NCI-H146 (cell line): ENCODE measurements at regions not wholly inside any gene's neighbourhood (a gene's known extent, or its start where the extent isn't known, plus 50 kb on each side); places are given as distances from the start of the nearest gene placed in this dataset.

Experiments
- DNase-seq: peaks from one replicate; lab custom pipeline; 2025; lab: John Stamatoyannopoulos, UW

DNA sequence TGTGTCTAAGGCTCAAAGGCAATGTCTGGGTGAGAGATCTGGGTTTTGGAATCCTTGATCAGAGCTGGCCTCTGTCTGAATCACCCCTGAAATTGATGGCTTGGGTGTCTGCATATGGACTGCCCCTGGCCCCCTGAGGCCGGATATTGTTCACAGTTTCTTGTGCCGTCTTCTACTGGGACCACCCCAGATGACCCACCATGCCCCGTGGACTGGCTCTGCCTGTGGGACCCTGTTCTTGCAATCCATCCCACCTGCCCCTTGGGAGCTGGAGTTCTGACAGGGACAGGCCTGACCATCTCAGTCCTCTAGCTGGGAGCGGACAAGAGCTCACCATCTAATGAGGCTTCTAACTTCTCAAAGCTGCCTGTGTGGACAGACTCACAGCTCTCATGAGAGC is 119.9 kb downstream of the FAM43A start:
- no peak for DNase-seq

DNA sequence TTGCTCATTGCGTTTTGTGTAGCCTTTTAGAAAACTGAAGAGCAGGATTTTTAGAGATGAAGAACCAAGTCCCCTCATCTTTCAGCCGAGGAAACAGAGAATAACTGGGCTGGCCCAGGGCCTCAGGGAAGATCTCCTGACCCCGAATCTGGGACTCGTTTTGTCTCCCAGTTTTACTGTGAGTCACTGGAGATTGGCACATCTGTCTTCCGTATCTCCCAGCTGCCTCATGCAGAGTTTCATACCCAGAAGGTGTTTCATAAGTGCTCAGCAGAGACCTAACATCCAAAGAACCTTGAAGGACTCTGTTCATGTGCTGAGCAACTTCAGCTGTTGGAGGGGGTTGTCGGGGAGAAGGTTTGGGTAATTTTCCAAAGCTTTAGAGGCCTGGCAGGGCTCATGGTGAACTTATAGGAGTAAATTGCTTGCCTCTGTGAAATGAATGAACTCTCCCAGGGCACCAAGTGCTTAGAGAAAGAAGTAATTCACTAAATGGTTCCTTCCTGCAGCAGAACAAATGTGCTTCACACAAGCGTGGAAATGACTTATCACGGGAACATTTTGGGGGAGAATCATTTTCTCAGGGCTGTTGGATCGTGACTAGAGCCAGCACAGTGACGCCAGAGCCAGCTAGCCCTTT is 121.4 kb downstream of the FAM43A start:
- no peak for DNase-seq

DNA sequence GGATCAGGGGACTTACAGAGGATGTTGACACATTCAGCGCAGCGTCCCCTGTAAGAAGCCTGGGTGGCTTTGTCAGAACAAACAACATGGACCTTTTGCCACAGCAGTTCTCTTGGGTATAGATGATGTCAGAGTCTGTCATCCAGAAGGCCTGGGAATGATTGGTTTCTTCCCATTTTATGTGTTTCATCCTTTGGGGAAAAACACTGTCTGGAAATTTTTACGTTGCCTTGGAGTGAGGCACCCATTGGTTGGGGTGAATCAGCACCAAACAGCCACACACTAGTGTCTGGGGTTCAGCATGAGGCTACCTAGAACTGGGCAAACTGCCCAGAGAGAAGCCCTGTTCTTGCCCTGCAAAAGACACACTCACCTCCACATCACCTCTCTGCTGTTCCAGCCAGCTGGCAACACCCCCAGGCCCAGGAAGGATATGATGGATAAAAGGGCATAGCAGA is 123.0 kb downstream of the FAM43A start:
- no peak for DNase-seq

DNA sequence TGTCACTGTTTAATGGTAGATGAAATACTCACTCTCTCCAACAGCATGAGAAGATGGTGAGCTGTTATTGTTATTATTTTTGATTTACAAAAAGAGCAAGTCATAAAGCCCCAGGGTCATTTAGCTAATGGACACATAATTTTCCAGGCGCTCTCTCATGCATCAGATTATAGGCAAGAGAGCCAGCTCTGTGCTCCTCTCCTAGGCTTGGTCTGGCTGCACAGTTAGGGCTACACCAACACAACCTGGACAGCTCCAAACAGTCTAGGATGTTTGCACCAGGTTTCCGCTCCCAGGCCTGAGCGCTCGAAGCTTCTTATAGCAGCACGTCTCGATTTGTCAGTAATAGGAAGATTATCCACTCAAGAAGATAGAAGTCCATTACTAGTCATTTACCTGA is 123.7 kb downstream of the FAM43A start:
- DNase-seq, result no peak

DNA sequence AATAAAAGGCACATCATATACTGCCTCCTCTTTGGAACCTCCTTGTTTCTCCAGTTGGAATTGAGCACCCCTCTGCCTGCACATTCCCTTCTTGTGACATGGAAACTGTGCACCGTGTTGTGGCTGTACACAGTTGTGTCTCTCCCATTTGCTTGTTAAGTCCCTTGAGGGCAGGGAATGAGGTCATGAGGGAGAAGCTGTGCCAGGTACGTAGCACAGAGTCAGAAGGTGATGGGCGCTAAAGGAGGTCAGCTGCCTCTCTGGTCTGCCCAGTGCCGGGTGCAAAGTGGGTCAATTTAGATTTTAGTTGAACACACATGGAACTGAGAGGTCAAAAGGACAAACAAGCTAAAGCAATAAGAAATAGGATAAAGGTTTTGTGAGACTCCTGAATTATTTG is 124.4 kb downstream of the FAM43A start:
- no peak for DNase-seq

DNA sequence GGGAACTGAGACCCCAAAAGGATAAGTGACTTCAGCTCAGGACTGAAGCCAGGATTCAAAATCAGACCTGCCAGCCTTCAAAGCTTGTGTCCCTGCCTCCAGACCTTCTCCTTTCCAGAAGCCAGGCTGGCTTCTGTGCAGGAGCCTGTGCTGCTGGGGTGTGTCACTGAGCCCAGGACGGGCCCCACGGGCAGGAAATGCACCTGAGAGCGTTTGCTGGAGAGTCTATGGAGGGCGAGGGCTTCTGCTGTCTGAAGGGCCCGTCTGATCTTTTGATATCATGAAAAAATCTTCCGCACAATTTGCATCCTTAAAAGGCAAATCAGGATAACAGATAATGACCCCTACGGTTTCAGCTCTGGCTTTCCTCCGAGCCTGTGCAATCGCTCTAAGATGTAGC is 125.4 kb downstream of the FAM43A start:
- no peak for DNase-seq

DNA sequence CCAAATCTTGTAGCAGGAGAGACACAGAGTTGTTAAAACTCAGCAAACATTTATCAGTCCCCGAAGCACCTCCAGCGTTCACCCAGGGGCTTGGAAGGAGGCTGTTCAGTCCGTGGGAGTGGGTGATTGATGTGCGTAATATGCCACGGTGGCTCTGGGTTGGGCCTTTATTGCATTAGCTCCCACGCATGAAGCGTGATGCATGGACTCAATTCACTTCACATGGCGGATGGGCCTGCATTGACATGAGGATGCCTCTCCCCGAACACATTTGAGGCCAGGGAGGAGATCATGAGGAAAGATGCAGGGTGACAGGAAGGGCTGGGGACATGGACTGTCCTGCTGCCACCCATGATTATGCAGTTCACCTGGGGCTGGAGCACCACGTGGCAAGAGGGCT is 126.5 kb downstream of the FAM43A start:
- no peak for DNase-seq

DNA sequence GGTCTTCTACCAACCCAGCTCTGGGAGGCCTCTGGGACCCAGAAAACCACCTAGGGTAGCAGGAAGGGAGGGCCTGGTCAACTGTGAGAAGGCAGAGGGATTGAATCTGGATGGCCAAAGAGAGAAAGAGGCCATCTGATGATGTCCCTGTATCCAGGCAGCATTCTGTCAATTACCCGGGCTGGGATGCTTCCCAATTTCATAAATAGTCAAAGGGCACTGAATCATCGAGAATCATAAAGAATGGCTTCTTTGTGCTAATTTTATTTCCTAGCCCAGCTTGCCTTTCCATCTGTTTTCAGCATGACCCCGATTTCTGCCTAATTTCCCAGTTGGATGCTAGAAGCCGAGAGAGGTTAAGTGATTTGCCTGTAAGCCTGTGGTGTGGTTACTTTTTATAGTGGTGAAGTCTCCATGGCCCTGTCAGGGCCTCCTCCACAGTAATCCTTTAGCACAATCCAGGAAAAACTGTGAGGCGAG is 129.2 kb downstream of the FAM43A start:
- DNase-seq, result no peak

DNA sequence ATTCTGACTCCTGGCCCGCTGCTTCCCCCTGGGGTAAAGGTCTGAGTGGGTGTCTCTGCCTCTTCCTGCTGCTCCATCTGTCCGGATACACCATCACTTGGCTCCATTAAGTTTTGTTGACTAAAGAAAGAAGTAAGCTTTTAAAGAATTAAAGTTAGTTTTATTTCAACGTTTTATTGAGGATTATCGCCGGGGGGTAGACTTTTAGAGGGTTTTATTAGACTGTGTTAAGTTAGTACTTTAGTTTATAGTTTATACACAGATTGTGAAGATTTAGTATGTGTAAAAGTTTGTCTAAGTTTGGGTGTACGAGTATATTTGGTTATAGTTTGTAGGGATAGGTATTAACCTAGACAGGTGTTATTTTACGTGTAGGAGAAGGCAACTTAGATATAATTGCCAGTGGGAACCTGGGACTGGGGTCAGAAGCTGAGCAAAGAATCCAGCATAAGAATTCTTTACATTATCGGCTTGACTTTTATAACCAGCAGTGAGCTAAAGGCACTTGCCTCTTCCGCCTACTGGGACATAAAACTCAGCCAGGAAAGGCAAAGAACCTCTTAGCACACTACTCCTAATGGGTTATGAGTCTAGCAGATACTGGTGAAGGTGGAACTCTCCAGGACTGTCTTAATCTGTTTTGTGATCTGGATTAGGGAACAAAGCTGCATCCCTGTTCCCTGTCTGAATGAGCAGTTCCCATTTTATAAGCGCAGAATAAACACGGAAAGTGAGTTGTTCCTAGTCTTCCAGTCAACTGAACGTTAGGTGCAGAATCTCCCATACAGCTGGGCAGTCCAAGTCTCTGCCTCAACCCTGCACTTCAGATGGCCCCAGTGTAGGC is 131.3 kb downstream of the FAM43A start:
- DNase-seq, result no peak

DNA sequence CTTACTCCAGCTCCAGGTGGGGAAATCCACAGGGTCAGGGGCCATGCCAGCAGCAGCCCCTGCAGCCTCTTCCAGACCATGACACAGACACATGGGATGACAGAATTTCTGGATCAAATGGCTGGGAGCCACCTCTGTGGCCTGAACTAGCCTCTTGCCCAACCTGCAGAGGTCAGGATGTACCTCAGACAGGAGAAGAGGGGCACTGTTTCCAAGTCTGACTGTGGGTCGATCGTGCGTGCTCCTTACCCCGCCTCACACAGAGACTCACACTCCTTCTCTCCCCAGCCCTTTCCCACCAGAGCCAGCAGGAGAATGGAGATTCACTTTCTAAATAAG is 131.9 kb downstream of the FAM43A start:
- DNase-seq, result no peak

DNA sequence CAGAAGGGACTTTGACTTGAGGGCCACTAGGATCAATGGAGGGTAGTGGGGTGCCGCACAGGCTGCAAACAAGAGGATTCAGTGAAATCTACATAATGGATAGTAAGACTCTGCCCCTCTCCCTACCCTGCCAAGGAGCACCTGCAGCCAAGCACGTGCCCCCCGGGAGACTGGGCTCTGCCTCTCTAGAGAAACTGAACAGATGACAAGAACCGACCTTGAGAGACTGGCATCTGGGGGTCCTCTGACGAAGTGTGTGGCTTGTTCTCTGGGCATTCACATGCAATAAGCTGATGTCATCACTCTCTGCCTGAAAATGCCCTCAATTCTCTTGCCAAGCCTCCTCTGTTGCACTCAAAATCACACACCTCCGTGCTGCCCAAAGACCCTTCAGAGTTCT is 132.3 kb downstream of the FAM43A start:
- DNase-seq, result no peak

DNA sequence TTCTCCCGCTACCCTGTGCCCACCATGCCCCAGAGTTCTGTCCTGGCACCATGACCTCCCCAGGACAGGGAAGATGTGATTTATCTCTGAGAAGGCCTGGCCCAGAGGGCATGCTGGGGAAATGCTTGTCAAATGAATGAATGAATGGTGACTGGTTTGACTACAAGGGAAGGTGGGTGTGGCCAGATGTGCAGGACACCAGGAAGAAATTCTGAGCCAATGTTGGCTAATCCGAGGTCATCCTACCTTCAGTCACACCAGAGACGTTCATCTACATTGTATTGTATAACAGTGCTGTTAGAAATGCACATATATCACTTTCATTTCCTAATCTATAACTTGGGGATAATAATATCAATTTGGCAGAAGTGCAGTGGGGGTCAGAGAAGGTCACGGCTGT is 138.4 kb downstream of the FAM43A start:
- no peak for DNase-seq

DNA sequence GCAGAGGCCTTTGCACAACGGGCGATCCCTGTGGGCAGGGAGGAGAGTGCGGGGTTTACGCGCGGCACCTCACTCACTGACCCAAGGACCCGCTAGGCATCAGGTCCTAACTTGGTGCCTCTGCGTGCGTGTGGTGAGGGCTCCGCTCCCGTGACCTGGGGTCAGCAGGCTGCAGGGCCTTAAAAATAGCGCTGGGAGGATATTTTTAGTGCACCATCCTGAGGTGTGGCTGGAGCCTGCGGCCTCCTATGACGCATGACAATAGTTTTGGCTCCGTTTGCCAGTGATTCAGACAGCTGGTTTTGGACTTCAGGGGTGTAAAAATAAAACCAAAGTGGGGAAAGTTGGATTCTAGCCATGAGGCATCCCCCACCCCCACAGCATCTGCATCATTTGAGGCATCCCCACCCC is 139.0 kb downstream of the FAM43A start:
- DNase-seq, result no peak

DNA sequence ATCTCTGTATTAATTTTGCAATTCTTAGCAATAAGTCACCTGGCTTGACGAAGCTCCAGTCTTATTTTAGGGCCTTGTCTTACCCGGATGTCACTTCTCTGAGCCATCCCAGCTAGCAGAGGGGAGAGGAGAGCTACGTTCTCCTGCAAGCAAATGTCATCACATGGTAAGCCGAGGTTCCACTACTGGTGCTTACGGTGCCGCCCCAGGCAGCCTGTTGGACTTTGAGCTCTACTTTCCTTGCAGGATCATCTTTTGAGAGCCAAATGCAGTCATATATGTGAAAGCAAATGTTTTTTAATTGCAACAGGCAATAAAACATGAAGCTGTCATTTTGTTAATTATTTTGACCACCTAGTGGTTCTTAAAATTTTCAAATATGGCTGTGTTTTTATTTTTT is 140.9 kb downstream of the FAM43A start:
- no peak for DNase-seq

DNA sequence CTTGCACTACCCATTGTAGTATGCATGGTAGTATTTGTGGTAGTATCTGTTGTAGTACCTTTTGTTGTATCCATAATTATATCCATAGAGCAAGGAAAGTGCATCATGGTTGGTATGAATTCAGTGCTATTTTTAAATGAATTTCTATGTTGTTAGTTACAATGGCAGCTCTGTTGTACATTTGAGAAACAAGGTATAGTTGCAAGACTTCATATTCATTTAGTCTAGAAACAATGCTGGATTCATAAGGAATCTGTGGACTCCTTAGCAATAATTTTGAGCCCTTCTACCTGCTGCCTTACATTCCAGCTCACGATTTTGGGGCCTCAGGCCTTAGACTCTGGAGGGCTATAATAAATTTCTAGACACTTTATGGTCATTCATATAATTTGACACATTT is 141.8 kb downstream of the FAM43A start:
- no peak for DNase-seq

DNA sequence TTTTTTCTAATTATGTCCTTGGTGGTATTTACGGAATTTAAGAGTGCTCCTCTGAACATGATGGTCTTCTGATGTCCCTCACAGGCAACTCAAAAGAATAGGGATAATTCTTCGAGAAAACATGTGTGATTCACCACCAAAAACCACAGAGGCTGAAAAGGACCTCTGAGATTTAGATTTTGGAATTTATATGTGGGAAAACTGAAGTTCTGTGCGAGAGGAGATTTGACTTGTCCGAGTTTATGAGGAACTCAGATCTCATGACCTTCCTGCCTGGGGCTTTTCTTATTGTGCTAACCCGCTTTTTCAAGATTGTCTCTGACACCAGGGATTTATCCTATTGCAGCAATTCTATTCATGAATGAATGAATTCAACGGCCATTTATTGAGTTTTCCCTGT is 142.4 kb downstream of the FAM43A start:
- no peak for DNase-seq

DNA sequence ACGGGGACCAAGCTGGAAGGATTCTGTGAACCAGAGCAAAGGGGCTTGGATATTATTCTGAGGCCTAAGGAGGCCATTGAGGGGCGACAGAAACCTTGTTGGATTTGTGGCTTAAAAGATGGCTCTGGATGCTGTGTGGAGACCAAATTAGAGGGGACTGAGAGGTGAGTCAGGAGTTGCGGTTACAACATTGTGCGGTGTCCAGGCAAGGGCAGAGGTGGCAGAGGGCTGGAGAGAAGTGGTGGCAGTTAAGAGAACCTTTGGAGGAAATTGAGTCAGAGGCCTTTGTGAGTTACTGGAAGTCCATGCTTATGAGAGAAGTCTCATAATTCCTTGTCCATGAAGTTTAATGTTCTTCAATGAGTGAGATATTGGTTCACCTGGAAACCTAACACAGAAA is 143.2 kb downstream of the FAM43A start:
- no peak for DNase-seq

DNA sequence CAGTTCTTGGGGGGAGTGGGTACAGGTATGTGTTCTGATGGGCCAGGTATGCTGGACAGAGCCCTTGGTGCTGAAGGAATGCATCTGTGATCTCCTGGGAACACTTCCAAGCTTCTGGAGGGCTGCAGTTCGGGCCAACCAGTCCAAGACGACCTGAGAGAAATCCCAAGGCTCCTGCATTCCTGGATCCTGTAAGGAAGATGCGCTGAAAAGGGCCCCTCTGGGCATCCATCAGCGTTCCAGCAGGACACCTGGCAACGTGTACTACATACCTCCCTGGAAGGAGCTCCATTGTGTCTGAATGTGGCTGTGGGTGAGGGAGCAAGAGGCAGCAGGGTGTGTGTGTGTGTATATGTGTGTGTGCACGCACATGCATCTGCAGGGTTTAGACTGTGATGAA is 144.7 kb downstream of the FAM43A start:
- DNase-seq, result no peak

DNA sequence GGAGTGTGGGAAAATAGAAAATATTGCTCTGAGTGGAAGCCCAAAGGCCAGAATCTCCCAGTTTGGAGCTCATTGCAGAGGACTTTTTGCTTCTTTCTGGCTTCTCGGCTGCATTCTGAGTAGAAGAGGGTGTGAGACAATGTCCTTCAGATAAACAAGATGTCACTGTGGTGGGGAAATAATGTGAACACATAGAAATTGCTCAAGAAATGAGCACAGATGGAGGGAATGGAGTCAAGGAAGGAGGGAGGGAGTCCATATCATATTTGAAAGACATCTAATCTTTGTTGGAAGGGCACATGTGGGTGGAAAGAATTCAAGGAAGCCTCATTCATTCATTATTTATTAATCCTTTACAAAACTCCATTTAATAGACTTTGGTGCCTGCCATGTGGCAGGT is 145.3 kb downstream of the FAM43A start:
- DNase-seq, result no peak

DNA sequence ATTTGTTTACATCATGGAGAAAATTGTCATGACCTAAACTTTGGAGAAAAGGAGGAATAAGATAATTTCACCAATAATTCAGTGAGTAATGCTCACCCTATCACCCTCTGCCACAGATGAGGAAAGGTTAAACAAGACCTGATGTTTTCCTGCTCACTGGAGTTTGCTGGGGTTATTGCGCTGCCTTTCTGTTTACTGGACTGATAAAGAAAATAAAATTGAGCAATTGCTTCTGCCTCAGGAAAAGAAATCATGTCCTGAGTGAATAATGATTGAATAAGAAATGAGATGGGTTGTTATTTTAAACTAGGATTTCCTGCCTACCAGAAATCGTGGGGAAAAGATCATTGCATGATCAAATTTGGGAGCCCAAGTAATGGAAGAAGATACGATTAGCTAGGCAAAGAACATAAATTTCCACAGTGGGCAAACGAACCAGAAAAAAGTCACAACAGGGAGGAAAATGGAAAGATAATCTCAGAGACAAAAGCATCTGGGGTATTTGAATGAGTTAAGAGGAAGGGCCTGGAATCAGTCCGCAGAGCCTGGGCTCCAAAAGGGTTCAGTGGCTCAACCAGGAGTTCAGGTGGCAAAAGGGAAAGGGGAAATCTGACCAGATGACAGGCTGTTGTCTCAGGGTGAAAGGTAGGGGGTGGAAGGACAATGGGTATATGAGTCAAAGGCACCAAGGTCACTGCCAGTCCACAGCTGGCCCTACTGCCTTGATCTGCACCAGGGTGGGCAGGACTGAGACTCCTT is 146.8 kb downstream of the FAM43A start:
- DNase-seq, result no peak

DNA sequence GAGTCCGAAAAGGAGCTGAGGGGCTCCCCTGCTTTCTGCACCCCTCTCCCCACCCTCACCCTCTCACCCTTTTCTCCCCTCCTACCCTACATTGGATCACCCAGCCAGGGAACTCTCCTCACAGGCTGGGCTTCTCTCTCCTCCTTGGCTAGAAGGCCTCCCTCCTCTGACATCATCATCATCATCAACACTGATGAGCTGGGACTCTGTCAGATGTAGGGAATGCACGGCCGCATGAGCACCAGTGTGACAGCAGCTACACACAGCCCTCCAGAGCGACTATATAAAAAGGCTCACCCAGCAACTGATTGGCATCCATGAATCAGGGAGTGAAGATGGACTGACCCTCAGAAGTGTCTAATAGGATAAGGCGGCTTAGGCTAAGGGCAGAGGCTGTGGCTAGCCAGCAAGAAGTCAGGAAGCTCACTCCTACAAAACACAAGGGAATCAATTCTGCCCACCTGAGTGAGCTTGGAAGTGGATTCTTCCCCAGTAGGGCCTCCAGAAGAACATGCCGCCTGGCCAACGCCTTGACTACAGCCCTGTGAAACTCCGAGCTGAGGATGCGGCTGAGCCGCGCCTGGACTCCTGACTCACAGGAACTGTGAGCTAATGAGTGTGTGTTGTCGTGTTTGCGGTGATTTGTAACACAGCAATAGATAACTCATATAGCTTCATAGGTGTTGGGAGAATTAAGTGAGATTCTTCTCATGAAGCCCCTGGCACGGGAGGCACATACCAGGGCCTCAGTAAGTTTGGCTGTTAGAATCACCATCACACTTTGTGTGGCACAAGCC is 147.6 kb downstream of the FAM43A start:
- no peak for DNase-seq

DNA sequence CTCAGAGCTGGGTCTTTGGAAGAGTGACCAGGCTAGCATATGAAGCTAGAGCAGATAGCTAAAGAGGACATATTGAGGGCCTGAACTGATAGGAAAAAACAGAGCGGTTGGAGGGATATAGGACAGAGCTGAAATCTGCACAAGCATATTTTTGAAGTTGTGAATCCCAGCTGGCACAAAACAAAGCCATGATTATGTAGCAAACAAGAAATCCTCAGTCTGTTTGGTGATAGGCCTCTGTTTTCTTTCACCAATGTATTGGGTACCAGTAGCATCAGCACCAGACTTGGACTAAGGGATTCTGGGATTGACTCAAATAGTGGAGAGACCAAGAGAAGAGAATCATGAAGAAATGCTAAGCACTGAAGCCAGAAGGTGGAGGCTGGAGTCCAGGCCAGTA is 151.0 kb downstream of the FAM43A start:
- DNase-seq, result no peak
